ENCODE measurements at regions not wholly inside any gene's neighbourhood (a gene's known extent, or its start where the extent isn't known, plus 50 kb on each side); places are given as distances from the start of the nearest gene placed in this dataset.

DNA sequence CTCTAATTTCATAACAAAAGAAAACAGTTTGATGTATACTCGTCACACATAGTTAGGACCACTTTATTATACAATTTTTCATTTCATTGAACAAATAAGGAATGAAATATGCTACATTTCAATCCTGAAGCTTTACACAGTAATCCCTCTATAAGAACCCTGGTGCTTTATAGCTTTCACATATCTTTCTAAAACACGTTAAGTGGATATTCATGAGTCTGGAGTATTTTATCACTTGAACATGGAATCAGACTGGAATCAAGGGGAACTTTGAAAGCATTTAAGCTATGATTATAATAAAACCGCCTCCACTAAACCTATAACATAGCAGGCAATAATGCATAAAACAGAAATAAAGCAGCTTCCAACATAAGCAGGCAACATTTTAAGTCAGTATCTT is 476.6 kb downstream of the COL11A1 start:
- TF ChIP-seq, protein P1, sequence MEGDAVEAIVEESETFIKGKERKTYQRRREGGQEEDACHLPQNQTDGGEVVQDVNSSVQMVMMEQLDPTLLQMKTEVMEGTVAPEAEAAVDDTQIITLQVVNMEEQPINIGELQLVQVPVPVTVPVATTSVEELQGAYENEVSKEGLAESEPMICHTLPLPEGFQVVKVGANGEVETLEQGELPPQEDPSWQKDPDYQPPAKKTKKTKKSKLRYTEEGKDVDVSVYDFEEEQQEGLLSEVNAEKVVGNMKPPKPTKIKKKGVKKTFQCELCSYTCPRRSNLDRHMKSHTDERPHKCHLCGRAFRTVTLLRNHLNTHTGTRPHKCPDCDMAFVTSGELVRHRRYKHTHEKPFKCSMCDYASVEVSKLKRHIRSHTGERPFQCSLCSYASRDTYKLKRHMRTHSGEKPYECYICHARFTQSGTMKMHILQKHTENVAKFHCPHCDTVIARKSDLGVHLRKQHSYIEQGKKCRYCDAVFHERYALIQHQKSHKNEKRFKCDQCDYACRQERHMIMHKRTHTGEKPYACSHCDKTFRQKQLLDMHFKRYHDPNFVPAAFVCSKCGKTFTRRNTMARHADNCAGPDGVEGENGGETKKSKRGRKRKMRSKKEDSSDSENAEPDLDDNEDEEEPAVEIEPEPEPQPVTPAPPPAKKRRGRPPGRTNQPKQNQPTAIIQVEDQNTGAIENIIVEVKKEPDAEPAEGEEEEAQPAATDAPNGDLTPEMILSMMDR (conservative IDR thresholded peaks at IDR 0.05), result no peak
- no peak for TF ChIP-seq ZFX (IDR thresholded peaks at IDR 0.05)

All from C4-2B (cell line).